ENCODE measurements at regions not wholly inside any gene's neighbourhood (a gene's known extent, or its start where the extent isn't known, plus 50 kb on each side); places are given as distances from the start of the nearest gene placed in this dataset.

DNA sequence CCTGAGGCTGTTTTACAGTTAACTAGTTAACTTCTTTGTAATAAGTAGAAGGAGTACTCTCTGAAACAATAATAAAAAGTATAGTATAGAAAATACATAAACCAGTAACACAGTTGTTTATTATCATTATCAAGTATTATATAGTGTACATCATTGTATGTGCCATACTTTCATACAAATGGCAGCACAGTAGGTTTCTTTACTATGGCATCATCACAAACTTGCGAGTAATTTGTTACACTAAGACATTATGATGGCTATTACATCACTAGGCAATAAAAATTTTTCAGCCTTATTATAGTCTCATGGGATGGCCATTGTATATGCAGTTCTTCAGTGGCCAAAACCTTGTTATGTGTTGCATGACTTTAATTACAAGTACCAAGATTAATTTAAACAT lies 1376.5 kb upstream of the ADGRL2 start:
- TF ChIP-seq, protein P1, sequence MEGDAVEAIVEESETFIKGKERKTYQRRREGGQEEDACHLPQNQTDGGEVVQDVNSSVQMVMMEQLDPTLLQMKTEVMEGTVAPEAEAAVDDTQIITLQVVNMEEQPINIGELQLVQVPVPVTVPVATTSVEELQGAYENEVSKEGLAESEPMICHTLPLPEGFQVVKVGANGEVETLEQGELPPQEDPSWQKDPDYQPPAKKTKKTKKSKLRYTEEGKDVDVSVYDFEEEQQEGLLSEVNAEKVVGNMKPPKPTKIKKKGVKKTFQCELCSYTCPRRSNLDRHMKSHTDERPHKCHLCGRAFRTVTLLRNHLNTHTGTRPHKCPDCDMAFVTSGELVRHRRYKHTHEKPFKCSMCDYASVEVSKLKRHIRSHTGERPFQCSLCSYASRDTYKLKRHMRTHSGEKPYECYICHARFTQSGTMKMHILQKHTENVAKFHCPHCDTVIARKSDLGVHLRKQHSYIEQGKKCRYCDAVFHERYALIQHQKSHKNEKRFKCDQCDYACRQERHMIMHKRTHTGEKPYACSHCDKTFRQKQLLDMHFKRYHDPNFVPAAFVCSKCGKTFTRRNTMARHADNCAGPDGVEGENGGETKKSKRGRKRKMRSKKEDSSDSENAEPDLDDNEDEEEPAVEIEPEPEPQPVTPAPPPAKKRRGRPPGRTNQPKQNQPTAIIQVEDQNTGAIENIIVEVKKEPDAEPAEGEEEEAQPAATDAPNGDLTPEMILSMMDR (IDR thresholded peaks at IDR 0.05; ENCODE audit: low read length): no peak
- TF ChIP-seq EZH2 (IDR thresholded peaks at IDR 0.05; ENCODE audit: borderline replicate concordance, low read length): no peak
